Osteocyte (in vitro differentiated cells): ENCODE measurements at regions not wholly inside any gene's neighbourhood (a gene's known extent, or its start where the extent isn't known, plus 50 kb on each side); places are given as distances from the start of the nearest gene placed in this dataset.
A peak's percentile ranks its signal among the peaks of the same experiment; 100 is the strongest.

ENCODE experiments used
- DNase-seq: peaks from one replicate; pipeline ENCODE4 v3.0.0; 2021; ENCODE audit warnings: mixed read lengths; ENCODE audit not compliant: unreplicated experiment; ENCODE audit errors: extremely low spot score
- H3K27ac Mint-ChIP-seq: one replicate; pipeline ENCODE4 v1.8.0; 2021; ENCODE audit warnings: mild to moderate bottlenecking, mixed read lengths; ENCODE audit not compliant: unreplicated experiment
- H3K27me3 Mint-ChIP-seq: one replicate; pipeline ENCODE4 v1.8.0; 2021; ENCODE audit warnings: mixed read lengths; ENCODE audit not compliant: unreplicated experiment
- H3K36me3 Mint-ChIP-seq: one replicate; pipeline ENCODE4 v1.8.0; 2021; ENCODE audit warnings: mixed read lengths; ENCODE audit not compliant: unreplicated experiment
- H3K4me1 Mint-ChIP-seq: one replicate; pipeline ENCODE4 v1.8.0; 2021; ENCODE audit warnings: mixed read lengths; ENCODE audit not compliant: unreplicated experiment
- H3K4me3 Mint-ChIP-seq: one replicate; pipeline ENCODE4 v1.8.0; 2021; ENCODE audit warnings: mild to moderate bottlenecking, moderate library complexity, mixed read lengths; ENCODE audit not compliant: unreplicated experiment
- H3K9me3 Mint-ChIP-seq: one replicate; pipeline ENCODE4 v1.8.0; 2021; ENCODE audit warnings: mixed read lengths; ENCODE audit not compliant: unreplicated experiment
- CTCF ChIP-seq: fragments of 200-600 bp; sonication (generic); IDR thresholded peaks from 2 replicates; pipeline ENCODE4 v1.5.0; 2021; ENCODE audit warnings: antibody characterized with exemption, mild to moderate bottlenecking, moderate library complexity

GRCh38 chr1:5745800-5746610, 246.2 kb downstream of the NPHP4 start:
- peak; percentile 76 for TF ChIP-seq CTCF
- H3K27me3 Mint-ChIP-seq, result peaks cover 7% of the 10 kb centered on the region

GRCh38 chr1:5744911-5745799, 247.1 kb downstream of the NPHP4 start:
- DNase-seq, result no peak
- Mint-ChIP-seq H3K9me3 (no peaks in the 10 kb centered on the region), H3K4me3 (no peak overlapping the region), H3K27me3 (peaks cover 7% of the 10 kb centered on the region), H3K27ac (no peak overlapping the region), H3K36me3 (no peaks in the 10 kb centered on the region), H3K4me1 (no peaks in the 10 kb centered on the region)
- TF ChIP-seq CTCF, result no peak

More at GRCh38 chr1:5745800-5746610, 246.2 kb downstream of the NPHP4 start:
- DNase-seq, result no peak
- no peaks in the 10 kb centered on the region for H3K36me3 Mint-ChIP-seq
- no peak overlapping the region for H3K4me3 Mint-ChIP-seq
- no peaks in the 10 kb centered on the region for H3K4me1 Mint-ChIP-seq
- no peaks in the 10 kb centered on the region for H3K9me3 Mint-ChIP-seq
- H3K27ac Mint-ChIP-seq, result no peak overlapping the region

- DNase-seq, result no peak
- Mint-ChIP-seq H3K27ac (no peak overlapping the region), H3K27me3 (peaks cover 4% of the 10 kb centered on the region), H3K4me1 (no peaks in the 10 kb centered on the region), H3K36me3 (no peaks in the 10 kb centered on the region), H3K4me3 (no peak overlapping the region), H3K9me3 (no peaks in the 10 kb centered on the region)
- no peak for TF ChIP-seq CTCF
Measured at GRCh38 chr1:5744341-5744740, 247.9 kb downstream of the NPHP4 start.

- no peaks in the 10 kb centered on the region for H3K9me3 Mint-ChIP-seq
- H3K4me1 Mint-ChIP-seq, result no peaks in the 10 kb centered on the region
- no peak for TF ChIP-seq CTCF
- H3K27ac Mint-ChIP-seq, result no peak overlapping the region
- no peak overlapping the region for H3K4me3 Mint-ChIP-seq
- DNase-seq, result no peak
- H3K27me3 Mint-ChIP-seq, result peaks cover 4% of the 10 kb centered on the region
- no peaks in the 10 kb centered on the region for H3K36me3 Mint-ChIP-seq
Measured at GRCh38 chr1:5743435-5744095, 248.7 kb downstream of the NPHP4 start.
